GM21390 (cell line): ENCODE measurements at regions not wholly inside any gene's neighbourhood (a gene's known extent, or its start where the extent isn't known, plus 50 kb on each side); places are given as distances from the start of the nearest gene placed in this dataset.

Experiments
- ATAC-seq: cut with Tn5 transposase; IDR thresholded peaks from one replicate; pipeline ENCODE4 v1.9.1; 2021; ENCODE audit not compliant: unreplicated experiment

DNA sequence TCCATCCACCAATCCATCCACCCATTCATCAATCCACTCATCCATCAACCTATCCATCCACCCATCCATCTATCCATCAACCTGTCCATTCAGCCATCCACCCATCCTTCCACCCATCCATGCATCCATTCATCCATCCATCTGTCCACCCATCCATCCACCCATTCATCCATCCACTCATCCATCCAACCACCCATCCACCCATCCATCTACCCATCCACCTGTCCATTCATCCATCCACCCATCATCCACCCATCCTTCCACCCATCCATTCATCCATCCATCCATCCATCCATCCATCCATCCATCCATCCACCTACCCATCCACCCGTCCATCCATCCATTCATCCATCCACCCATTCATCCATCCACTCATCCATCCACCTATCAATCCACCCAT lies 195.8 kb downstream of the NXNL2 start:
- ATAC-seq, result no peak

DNA sequence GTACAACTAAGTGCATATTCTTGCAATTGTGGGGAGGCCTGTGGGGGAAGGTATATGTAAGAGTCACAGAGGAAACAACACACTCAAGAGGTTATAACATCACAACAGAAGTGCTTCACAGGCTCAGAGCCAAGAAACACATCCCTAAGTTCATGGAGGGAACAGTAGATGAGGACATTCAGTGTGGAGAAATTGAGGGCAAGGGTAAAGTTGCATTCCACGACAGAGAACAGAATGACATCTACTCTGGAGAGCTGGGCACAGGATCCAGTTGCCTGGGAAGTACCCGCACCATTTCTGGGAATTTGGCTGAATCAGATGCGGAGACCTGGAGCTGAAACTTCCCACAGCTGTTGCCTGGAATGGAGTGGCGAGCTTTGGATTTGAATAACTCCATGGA lies 197.2 kb downstream of the NXNL2 start:
- no peak for ATAC-seq

DNA sequence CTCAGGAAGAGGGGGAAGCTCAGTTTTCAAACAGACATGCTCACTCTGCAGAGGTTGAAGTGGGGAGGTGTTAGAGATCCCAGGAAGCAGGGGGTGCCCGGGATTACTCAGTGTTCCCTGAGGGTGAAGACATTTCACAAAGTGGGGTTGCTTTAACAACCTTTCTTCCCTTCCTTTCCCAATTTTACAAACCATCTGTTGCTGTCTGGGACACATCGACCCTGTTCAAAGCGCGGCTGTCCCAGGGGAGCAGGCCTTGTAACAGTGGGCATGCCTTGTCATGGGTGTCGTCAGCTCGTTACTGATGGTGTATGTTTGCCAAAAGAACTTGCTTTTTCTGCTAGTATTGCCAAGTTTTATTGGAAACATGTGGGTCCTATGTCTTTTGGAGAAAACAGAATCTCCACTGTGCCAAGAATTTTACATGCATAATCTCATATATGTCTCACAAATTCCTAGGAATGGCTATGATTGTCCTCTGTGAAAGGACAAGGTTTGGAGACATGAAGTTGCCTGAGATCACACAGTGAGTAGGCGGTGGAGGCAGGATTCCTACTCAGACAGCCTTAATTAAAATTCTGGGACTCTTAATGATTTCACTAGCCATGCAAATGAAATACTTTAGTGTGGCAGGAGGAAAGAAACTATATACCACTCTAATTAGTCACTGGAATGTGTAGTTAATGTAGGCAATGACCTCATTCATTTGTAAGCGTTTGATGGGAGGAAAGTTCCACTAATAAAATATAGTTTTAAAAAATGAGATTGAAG lies 198.9 kb downstream of the NXNL2 start:
- no peak for ATAC-seq

DNA sequence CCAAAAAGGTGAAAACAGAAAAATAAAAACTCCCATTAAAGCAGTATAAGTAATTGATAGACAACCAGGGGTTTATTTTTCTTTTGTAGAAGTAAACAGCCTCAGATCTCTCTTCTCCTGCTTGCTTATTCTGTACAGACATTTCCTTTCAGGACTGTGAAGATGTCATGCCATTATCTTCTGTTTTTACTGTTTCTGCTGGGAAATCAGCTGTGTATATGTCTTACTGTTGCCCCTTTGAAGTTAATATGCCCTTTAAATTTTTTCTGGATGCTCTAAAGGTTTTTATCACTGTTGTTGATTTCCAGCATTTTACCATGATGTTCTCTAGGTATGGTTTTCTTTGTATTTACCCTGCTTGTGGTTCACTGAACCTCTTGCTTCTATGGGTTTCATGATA lies 199.5 kb downstream of the NXNL2 start:
- ATAC-seq, result no peak

DNA sequence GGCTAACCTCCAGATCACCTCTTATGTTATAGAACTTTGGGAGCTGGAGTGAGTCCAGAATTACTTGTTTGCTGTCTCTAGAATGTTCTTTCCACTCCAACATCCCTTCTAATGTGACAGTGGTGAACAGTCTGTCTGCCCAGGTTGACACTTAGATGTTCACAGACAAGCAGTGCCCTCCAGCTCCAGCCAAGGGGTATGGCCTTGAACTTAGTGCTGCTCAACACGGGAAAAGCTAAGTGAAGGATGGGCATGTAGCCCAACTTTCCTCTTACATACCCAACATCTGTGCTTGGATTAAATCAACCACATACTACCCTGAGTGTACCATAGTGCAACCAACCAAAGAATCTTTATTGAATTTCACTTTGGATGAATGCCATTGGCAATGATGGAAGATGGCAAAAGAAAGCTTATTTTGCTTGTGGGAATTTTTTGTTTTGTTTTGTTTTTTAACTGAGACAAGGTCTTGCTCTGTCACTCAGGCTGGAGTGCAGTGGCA lies 201.2 kb downstream of the NXNL2 start:
- ATAC-seq, result no peak

DNA sequence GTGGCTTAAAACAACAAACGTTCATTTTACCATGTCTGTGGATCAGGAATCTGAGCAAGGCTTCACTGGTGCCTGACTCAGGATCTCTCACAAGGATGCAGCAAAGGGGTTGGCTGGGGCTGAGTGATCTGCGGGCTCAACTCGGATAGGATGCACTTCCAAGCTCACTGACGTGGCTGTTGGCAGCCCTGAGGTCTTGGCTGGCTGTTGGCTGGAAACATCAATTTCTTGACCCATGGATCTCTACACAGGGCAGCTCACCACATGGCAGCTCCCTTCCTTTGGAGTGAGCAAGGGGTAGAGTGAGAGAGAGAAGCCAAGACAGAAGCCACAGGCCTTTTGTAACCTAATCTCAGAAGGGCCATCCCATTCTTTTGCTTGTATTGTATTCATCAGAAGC lies 202.1 kb downstream of the NXNL2 start:
- no peak for ATAC-seq

DNA sequence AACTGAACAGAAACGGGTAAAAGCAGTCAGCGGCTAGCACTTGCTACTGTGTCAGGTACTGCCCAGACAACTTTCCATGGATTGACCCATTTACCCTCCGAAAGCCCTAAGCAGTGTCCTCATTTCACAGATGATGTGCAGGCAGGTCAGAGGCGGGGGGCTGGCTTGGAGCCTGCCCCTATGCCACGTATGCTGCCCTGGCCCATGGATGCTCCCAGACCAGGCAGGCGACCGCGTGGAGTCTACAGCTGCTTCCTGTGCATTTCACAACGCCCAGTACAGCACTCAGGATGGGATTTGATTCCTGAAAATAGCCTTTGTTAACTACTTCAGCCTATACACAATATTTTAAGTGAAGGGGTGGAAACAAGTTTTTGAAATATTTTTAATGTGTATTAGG lies 202.9 kb downstream of the NXNL2 start:
- ATAC-seq, result no peak

DNA sequence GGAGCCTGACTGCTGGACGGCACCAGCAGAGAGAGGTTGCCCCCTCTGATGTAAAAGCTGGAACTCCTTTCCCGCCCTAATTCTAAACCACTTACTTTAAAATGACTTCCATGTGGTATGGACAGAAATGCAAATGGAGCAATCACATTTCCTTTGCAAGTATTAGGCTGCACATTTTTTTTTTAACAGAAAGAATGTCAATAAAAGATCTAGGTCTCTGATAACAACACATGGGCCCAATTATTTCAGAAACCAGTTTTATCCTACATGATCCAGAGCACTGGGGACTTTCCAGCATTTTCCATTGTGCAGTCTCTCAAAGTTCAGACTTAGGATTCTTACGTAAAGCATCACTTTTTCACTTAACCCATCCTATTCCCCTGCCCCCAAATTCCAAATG lies 203.7 kb downstream of the NXNL2 start:
- no peak for ATAC-seq

DNA sequence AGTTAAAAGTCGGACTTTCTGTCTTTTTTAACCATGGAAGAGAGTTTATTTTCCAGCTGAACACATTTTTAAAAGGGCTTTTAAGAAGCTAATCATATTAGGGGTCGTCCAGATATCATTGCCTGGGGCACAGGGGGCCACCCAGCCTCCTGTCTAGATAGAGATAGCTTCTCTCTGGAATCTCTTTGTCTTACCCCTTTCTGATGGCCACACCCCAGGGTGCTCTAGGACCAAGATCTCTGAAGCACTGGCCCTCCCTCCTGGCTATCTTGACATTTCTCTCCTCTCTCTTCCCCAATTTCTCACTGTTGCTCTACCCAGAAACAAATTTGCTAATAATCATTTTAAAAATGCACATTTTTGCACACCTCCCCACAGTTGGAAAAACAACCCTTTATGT lies 204.4 kb downstream of the NXNL2 start:
- ATAC-seq, result no peak

DNA sequence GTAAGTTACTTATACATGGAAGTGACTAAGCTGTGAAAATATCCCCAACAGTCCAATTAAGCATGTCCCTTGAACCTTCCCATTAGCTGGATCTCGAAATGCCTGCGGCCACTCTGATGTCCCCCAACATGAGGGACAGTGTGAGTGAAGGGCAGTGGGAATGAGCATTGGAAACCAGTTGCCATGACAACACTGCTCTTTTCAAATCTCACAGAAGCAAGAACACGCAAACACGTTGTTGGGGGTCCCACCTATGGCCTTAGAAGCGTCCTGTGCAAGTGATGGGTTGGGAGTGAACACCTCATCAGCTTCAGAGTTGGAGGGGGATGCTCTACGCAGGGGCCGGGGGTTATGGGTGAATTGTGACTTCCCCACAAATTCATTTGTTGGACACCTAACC lies 205.9 kb downstream of the NXNL2 start:
- no peak for ATAC-seq

DNA sequence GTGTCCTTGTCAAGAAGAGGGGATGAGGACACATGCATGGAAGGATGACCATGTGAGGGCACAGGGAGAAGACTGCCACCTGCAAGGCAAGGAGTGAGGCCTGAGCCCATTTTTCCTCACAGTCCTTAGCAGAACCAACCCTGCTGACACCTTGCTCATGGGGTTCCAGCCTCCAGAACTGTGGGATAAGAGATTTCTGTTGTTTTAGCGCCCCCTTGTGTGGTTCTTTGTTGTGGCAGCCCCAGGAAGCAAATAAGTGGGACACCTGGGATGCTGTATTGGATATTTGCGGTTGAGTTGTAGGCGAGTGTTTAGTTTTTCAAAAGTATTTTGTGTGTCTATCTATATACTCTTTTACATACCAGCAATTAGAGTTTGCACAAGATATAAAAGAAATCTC lies 206.4 kb downstream of the NXNL2 start:
- ATAC-seq, result no peak

DNA sequence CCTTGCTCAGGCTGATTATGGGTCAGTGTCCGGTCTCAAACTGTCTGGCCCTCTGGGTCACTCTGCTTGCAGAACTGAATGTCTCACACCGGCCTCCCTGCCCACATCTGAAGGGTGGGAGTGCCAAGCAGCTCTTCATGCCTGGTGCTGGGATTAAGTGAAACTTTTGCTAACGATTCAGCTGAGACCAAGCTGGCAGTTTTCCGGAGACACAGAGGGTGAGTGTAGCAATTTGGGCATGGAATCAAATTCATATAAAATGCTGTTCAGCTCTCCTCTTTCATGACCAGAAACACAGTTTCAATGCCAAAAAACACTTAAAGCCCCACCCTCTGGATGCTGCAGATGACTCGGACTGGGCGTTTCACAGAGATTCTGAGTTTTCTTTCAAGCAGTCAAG lies 207.5 kb downstream of the NXNL2 start:
- ATAC-seq, result no peak

DNA sequence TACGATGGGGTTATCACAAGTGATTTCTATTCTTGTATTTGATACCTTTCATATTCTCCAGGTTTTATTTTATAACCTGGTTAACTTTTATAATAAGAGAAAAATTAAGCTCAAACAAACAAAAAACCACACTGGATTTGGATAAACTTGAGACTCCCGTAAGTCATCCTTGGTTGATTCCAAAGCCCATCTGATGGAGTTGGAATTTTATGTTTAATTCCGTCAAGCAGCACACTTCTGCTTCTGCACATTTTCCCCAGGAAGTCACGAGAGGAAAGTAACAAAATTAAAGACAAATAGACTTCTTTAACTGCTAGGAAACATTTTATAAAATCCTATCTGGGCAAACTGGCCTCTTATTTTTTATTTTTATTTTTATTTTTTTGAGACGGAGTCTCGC lies 207.9 kb downstream of the NXNL2 start:
- no peak for ATAC-seq

DNA sequence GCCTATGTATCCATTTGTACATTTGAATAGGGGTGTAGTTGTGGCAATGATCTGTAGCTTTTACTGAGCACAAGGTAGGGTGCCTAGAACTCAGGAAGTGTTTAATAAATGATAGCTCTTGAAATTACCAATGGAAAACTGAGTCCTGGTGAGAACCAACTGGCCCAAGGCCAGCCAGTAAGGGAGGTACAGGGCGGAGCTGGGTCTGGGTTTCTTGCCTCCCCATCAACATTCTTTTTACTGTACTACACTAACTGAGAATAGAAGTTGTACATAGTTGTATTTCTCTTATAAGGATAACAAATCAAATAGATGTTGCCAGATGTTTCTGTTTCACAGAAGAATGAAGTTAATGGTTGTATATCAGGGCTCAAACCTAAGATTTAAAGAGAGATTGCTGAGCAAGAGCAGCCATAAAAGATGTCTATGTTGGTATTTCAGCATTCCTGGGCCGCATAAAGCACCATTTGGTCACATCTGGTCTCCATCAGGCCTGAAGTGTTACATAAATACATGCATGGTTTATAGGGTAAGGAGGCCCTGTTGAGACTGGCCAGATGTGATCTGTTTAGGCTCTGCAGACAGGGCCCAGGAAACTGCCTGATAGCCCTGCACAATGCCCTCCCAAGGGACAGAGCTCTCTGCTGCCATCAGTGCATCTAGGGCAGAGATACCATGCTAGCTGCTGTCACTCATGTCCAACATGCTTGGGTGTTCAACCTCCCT lies 210.5 kb downstream of the NXNL2 start:
- ATAC-seq, result no peak

DNA sequence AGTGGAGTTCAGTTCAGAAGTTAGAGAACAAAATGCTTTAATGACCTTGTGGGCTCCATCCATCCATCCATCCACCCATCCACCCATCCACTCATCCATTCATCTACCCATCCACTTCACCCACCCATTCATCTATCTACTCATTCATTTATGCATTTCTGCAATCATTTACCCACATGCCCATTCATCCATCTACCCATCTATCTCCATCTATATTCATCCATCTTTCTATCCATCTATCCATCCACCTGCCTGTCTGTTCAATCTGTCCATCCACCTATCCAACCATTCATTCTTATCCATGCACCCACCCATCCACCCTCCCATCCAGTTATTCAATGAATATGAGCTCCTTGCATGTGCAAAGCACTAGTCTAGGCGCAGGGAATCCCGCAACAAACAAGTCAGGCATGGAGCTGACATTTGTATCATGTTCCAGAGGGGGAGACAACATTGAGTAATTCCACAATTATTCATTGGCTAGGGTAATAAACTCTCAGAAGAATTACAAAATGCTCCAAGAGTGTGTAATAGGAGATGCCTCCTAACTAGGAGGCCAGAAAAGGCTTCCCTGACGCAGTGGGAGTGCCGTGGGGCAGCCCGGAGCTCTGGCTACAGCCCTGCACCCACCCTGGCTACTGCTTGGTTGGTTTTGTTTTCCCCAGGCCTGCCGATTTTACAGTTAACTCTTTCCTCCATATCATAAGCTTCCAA lies 211.2 kb downstream of the NXNL2 start:
- no peak for ATAC-seq

DNA sequence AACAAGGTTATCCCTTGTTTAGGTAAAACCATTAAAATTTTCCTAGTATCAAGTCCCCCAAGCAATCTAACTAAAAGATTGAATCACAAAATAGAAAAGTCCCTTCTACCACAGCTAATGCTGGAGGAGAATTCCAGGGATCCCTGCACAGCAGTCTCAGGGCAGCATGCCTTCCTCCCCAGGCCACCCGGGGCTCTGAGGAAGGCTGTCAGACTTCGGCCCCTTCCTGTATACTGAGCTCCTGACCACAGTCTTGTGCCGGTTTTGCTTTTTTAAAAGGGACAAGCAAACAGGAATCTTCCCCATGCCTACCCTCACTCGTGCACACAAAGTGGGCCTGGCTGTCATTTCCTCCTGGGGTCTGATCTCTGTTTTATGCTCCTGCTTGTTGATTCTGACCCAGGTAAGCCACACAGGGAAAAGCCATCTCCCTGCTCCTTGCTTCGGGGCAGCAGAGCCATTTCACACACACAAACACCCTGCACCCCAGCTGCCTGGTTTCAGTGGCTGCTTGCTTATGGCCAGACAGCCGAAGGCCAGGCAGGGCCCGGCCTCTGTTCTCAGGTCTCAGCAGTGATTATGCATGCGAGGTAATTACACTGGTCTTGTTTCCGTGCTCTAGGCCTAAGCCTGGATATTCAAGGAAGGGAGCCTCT lies 211.9 kb downstream of the NXNL2 start:
- ATAC-seq, result no peak

DNA sequence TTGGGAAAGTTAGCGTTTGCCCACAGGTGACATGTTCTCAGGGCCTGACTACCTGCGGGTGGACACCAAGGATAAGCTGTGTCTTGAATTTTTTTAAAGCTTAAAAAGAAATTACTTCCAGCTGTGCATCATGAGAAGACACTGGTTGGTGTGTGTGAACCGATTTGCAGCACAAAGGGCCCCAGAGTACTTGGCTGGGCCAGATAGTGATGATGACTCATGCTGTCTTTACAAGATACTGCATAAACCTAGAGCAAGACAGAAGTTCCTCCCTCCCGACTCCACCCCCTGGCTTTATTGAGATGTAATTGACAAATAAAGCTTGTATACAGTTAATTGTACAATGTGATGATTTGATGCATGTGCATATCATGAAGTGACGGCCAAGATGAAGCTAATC lies 212.8 kb downstream of the NXNL2 start:
- ATAC-seq, result no peak

DNA sequence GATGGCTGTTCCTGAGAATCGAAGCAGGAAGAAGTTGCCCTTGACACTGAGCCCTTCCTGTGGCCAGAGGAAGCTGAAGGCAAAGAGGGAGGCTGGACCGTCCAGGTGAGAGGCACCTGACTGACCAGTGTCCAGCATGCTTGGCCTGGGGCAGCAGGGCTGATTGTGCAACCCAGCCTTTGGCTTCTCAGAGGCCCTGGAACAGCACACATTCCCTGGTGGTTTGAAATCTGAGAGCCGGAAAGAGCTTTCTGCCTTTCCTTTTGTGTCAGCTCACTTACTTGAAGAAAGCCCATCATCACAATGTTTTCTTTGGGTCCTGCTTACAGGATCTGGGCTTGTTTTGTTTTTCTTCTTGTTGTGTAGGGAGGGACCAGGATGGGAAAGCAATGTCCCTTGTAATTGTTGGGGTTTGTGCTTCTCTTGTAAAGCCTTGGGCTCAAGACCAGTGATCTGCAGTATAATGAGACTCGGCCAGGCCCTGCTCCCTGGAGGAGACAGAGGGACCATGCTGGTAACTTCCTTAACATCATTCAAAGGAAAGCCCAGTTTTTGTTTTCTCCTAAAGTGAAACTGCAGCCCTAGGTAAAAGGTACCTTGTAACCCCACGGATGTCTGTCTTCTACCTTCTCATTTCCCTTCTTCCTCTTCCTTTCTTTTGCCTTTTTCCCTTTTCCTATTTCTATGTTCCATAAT lies 213.7 kb downstream of the NXNL2 start:
- ATAC-seq, result no peak

DNA sequence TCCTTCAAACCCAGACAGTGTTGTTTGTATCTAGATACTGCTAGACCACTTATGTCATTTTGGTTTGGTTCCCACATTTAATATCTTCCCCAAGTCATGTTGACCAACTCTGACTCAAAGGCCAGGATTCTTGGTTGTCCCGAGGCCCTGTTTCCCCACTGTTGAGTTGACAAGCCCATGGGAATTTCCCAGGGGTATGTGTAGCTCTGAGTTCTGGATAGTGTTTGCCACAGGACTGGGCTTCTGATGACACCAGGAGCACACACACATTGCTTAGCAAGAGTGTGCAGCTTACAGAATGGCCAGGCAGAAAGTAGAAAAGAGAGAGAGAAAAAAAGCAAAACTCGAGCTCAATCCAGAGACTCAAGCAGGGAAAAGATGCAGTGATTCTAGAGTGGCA lies 214.4 kb downstream of the NXNL2 start:
- ATAC-seq, result no peak

DNA sequence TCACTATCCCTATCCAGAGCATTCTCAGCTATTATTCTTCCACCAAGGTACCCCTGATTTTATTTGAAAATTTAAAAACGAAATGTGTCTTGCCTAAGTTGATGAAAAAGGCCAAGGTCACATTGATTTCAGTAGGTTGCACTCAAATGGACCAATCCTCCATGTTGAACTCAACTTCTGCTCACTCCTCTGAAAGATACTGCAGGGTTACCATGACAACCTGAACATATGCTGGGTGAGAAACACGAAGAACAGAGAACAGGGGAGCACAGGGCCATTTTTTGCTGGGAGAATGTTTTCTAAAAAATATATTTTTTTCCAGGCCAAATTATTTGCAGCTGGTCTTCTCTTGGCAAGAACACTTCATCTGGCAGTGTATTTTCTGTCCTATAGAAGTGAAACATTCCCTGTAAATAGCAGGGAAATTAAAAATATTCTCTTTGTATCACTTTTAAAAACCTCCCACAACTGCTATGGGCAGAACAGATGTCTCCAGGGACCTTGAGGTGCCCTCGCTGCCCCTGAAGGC lies 215.9 kb downstream of the NXNL2 start:
- ATAC-seq, result no peak

DNA sequence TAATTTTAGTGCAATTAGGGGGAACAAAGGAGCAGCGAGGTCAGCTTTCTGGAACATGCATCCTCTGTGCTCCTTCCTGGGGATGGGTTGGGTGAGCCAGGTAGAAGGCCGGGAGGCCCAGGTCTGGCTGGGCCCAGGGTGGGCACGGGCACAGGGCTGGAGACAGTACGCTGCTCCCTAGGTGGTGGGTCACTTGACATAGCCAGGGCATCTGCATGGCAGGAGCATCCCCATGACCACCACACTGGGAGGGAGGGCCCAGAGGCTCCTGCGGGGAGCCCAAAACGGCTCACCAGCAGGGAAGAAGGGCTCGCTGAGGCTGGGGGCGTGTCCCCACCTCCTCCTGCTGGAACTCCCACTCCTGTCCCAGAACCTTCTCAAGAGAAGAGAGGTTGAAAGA lies 216.8 kb downstream of the NXNL2 start:
- ATAC-seq, result no peak
